Chondrocyte (in vitro differentiated cells): ENCODE measurements at regions not wholly inside any gene's neighbourhood (a gene's known extent, or its start where the extent isn't known, plus 50 kb on each side); places are given as distances from the start of the nearest gene placed in this dataset.

ENCODE experiments used
- DNase-seq: peaks from one replicate; pipeline ENCODE4 v3.0.0; 2021; ENCODE audit warnings: mixed read lengths, low spot score
- H3K27ac Mint-ChIP-seq: one replicate; pipeline ENCODE4 v1.8.0; 2021; ENCODE audit warnings: mild to moderate bottlenecking, moderate library complexity, mixed read lengths; ENCODE audit not compliant: unreplicated experiment
- H3K27me3 Mint-ChIP-seq: 2 replicates; pipeline ENCODE4 v1.8.0; 2021; ENCODE audit warnings: low read depth, mixed read lengths
- H3K36me3 Mint-ChIP-seq: 2 replicates; pipeline ENCODE4 v1.8.0; 2021; ENCODE audit warnings: low read depth, mixed read lengths
- H3K4me1 Mint-ChIP-seq: 2 replicates; pipeline ENCODE4 v1.8.0; 2021; ENCODE audit warnings: low read depth, mild to moderate bottlenecking, mixed read lengths
- H3K4me3 Mint-ChIP-seq: one replicate; pipeline ENCODE4 v1.8.0; 2021; ENCODE audit warnings: mild to moderate bottlenecking, moderate library complexity, mixed read lengths; ENCODE audit not compliant: unreplicated experiment
- H3K9me3 Mint-ChIP-seq: 2 replicates; pipeline ENCODE4 v1.8.0; 2021; ENCODE audit warnings: low read depth, mixed read lengths
- CTCF ChIP-seq: fragments of 200-600 bp; sonication (generic); IDR thresholded peaks from 2 replicates; pipeline ENCODE4 v1.5.0; 2021; ENCODE audit warnings: antibody characterized with exemption, mild to moderate bottlenecking, moderate library complexity

- Mint-ChIP-seq H3K27ac (no peak overlapping the region), H3K36me3 (peaks cover 2% of the 10 kb centered on the region), H3K4me3 (no peak overlapping the region), H3K9me3 (no peaks in the 10 kb centered on the region), H3K4me1 (no peaks in the 10 kb centered on the region), H3K27me3 (peaks cover 17% of the 10 kb centered on the region)
- no peak for TF ChIP-seq CTCF
- DNase-seq = no peak
Observed at GRCh38 chr11:116119158-116119557, 614.9 kb upstream of the CADM1 start.

- Mint-ChIP-seq H3K27me3 (peaks cover 18% of the 10 kb centered on the region), H3K9me3 (peaks cover 8% of the 10 kb centered on the region), H3K27ac (no peak overlapping the region), H3K4me1 (no peaks in the 10 kb centered on the region), H3K36me3 (peaks cover 3% of the 10 kb centered on the region), H3K4me3 (no peak overlapping the region)
- no peak for DNase-seq
- TF ChIP-seq CTCF = no peak
Observed at GRCh38 chr11:116118138-116118470, 613.9 kb upstream of the CADM1 start.

- no peaks in the 10 kb centered on the region for H3K4me1 Mint-ChIP-seq
- peaks cover 19% of the 10 kb centered on the region for H3K27me3 Mint-ChIP-seq
- peaks cover 12% of the 10 kb centered on the region for H3K9me3 Mint-ChIP-seq
- TF ChIP-seq CTCF = no peak
- no peak overlapping the region for H3K4me3 Mint-ChIP-seq
- DNase-seq = no peak
- H3K36me3 Mint-ChIP-seq = peaks cover 3% of the 10 kb centered on the region
- H3K27ac Mint-ChIP-seq = no peak overlapping the region
Observed at GRCh38 chr11:116117331-116118137, 613.3 kb upstream of the CADM1 start.

- Mint-ChIP-seq H3K4me1 (no peaks in the 10 kb centered on the region), H3K9me3 (peaks cover 12% of the 10 kb centered on the region), H3K27ac (no peak overlapping the region), H3K4me3 (no peak overlapping the region), H3K36me3 (peaks cover 3% of the 10 kb centered on the region), H3K27me3 (peaks cover 19% of the 10 kb centered on the region)
- TF ChIP-seq CTCF = no peak
- DNase-seq = no peak
Observed at GRCh38 chr11:116115801-116116200, 611.6 kb upstream of the CADM1 start.

GRCh38 chr11:116114198-116114651 is 610.0 kb upstream of the CADM1 start:
- peaks cover 3% of the 10 kb centered on the region for H3K36me3 Mint-ChIP-seq
- peaks cover 19% of the 10 kb centered on the region for H3K27me3 Mint-ChIP-seq

More at GRCh38 chr11:116114198-116114651, 610.0 kb upstream of the CADM1 start:
- no peak for DNase-seq
- Mint-ChIP-seq H3K4me3 (no peak overlapping the region), H3K4me1 (peaks cover 3% of the 10 kb centered on the region), H3K9me3 (peaks cover 12% of the 10 kb centered on the region), H3K27ac (no peak overlapping the region)
- no peak for TF ChIP-seq CTCF
